Skin epidermis (tissue), 12 donors: ENCODE measurements at regions not wholly inside any gene's neighbourhood (a gene's known extent, or its start where the extent isn't known, plus 50 kb on each side); places are given as distances from the start of the nearest gene placed in this dataset.
A peak's percentile ranks its signal among the peaks of the same experiment; 100 is the strongest.
"Not testable (repeated sequence)": the region's sequence is repeated elsewhere in the genome, so short reads cannot be mapped to it uniquely, and the experiment has no call there.

Experiments
- H3K27ac ChIP-seq, 21 experiments: fragments of 200-600 bp; sonication (generic) in 11 of 21; one replicate each; pipeline ENCODE4 v1.5.0; 2020; ENCODE audit warnings: mild to moderate bottlenecking in 3 of 21, inconsistent platforms in 2 of 21, moderate library complexity in 2 of 21
- H3K4me3 ChIP-seq, 7 experiments: fragments of 200-600 bp; sonication (generic) in 2 of 7; one replicate each; pipeline ENCODE4 v1.5.0; 2020; ENCODE audit warnings: inconsistent platforms in 2 of 7, mild to moderate bottlenecking in 2 of 7, moderate library complexity in 1 of 7

DNA sequence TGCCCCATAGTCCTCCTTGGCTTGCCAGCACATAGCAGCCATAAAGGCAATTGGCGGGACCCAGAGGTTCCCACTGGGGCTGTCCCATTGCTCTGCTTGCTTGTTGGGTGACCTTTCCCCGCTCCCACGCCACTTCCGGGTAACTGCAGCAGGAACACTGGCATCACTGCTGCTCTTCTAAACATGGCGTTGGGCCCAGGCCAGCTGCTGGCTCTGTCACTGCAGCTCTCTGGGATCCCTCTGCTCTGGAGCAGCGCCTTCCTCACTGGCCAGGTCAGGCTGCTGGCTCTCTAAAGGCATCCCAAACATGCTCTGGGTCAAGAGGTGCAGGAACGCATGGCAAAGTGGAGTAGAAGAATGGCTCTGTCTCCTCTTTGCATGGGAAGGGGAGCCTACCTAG lies 92.9 kb downstream of the DRD1 start:
- no peak overlapping the region for H3K27ac ChIP-seq
- no peak overlapping the region for H3K4me3 ChIP-seq

DNA sequence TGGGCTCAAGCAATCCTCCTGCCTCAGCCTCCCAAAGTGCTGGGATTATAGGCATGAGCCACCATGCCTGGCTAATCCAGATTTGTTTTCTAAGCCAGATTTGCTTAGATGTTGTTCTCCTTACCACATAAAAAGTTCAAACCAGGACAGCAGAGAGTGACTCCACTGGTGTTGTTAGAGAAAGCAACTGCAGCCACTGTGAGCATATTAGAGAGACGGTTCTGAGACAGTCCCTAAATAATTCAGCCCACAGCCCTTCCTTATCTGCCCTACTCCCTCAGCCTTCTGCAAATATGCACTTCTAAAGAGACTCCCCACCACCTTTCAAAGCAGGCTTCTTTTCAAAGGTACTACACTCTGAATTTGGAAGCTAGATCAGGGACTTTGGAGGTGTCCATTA lies 96.1 kb downstream of the DRD1 start:
- H3K4me3 ChIP-seq, result no peak overlapping the region
- H3K27ac ChIP-seq, result no peak overlapping the region

DNA sequence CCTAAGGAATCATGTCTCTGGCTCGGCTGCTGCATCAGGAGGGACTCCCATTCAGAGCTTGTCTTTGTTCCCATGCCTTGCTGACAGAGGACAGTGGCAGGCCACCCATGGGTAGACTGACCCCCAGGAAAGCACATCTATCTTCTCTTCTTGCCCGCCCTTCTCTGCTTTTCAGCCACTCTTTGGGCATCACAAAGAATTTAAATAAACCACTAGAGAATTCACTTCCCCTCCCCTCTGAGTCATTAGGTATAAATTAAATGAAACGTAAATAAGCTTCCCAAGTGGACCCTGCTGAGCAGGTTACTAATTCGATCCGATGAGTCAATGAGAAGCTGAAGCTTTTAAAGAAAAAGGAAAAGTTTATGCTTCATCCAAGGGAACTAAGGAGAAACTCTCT lies 97.0 kb downstream of the DRD1 start:
- Histone ChIP-seq H3K27ac (no peak overlapping the region), H3K4me3 (no peak overlapping the region)

GRCh38 chr5:175344331-175345195 lies 99.4 kb downstream of the DRD1 start:
- H3K27ac ChIP-seq, result peak overlapping the region in 1 of 21 experiments; percentile 52
- no peak overlapping the region for H3K4me3 ChIP-seq

GRCh38 chr5:175343308-175343707 lies 100.7 kb downstream of the DRD1 start:
- Histone ChIP-seq H3K27ac (no peak overlapping the region), H3K4me3 (no peak overlapping the region)

GRCh38 chr5:175340180-175340579 lies 103.8 kb downstream of the DRD1 start:
- Histone ChIP-seq H3K27ac (no peak overlapping the region), H3K4me3 (no peak overlapping the region)

DNA sequence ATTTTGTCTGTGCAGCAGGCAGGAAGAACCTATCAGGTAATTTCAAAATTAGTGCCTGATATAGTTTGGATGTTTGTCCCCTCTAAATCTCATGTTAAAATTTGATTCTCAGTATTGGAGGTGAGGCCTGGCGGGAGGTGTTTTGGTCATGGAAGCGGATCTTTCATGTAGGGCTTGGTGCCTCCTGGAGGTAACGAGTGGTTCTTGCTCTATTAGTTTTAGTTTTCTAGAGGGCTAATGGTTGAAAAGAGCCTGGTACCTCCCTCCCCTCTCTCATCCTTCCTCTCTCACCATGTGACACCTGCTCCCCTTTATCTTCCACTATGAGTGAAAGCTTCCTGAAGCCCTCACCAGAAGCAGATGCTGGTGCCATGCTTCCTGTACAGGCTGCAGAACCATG lies 106.3 kb downstream of the DRD1 start:
- no peak overlapping the region for H3K27ac ChIP-seq
- no peak overlapping the region for H3K4me3 ChIP-seq

DNA sequence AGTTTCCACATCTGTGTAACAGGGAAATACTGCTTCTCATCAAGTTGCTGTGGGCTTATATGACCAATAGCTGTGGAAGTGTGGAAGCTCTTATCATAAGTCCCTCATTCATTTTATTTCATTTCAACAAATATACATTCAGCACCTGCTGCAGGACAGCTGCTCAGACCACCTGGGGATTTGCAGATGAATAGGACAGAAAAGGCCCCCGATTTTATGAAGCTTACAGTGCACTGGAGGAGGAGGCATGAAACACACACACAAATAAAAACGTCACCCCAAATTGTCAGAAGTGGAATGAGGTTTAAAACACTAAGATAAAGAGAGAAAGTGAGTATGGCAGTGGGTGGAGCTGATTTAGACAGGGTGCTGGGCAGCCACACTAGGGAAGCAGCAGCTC lies 107.2 kb downstream of the DRD1 start:
- Histone ChIP-seq H3K4me3 (no peak overlapping the region), H3K27ac (no peak overlapping the region)

DNA sequence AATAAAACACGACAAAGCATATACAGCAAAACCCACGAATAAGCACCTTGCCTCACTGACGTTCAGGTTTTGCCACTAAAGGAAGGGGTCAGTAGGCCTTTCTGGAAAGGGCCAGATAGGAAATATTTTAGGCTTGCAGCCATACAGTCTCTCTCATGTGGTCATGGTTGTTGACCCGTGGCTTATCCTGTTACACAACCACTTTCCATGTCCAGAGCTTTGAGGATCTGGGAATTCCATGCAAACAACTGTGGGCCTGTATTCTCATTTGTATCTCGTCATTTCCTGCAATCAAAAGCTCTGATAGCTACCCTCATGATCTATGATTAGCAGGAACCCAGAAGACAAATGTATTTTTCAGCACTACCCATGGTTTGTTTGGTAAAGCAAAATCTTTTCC lies 108.3 kb downstream of the DRD1 start:
- no peak overlapping the region for H3K4me3 ChIP-seq
- H3K27ac ChIP-seq, result no peak overlapping the region

- not testable (repeated sequence) for H3K27ac ChIP-seq, H3K4me3 ChIP-seq
Observed at GRCh38 chr5:175331173-175332036, 112.6 kb downstream of the DRD1 start.

GRCh38 chr5:175329976-175330375 lies 114.0 kb downstream of the DRD1 start:
- H3K4me3 ChIP-seq, result no peak overlapping the region
- no peak overlapping the region for H3K27ac ChIP-seq

DNA sequence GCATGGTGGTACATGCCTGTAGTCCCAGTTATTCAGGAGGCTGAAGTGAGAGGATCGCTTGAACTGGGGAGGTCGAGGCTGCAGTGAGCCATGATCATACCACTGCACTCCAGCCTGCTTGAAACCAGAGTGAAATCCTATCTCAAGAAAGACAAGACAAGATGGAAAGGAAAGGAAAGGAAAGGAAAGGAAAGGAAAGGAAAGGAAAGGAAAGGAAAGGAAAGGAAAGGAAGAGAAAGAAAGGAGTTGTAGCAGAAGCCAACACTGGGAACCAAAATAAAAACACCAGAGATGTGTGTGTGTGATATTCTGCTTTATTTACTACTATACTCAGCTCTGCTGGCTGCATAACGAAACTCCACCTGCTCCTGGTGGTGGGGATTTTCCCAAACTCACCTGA lies 115.3 kb downstream of the DRD1 start:
- Histone ChIP-seq H3K27ac (no peak overlapping the region), H3K4me3 (no peak overlapping the region)

DNA sequence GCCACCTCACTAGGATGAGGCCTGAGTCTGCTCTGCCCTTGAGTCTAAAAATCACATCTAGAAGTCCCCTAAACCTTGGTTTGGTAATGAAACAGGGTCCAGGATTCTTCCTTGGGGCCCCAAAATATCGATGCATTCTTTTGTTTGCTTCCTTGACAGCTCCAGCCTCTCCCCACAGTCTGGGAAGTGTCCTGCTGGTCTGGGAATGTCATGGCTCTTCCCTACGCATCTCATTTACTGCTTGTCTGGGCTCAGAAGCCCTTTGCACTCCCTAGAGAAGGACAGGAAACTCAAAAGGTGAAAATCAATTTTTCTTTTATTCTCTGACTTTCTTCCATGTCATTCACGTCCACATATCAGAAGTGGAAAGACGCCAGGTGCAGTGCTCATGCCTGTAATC lies 115.8 kb downstream of the DRD1 start:
- Histone ChIP-seq H3K4me3 (no peak overlapping the region), H3K27ac (no peak overlapping the region)

DNA sequence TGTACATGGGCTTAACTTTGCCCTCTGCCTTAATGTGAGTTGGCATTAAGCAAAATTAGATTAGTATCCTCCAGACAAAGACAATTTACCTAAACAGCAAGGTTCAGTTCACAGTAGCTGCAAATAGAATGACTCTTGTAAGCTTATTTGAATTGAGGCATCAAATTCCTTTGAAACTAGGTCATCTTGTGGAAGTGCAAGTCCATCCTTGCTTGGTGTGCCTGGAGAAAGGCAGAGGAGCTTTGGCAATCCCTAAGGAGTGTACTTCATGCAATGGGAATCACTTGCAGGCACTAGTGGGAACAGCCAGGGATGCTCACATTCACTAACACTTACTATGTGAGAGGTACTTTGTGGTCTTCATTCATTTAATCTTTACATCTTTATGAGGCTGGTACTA lies 118.3 kb downstream of the DRD1 start:
- H3K27ac ChIP-seq, result no peak overlapping the region
- H3K4me3 ChIP-seq, result no peak overlapping the region

DNA sequence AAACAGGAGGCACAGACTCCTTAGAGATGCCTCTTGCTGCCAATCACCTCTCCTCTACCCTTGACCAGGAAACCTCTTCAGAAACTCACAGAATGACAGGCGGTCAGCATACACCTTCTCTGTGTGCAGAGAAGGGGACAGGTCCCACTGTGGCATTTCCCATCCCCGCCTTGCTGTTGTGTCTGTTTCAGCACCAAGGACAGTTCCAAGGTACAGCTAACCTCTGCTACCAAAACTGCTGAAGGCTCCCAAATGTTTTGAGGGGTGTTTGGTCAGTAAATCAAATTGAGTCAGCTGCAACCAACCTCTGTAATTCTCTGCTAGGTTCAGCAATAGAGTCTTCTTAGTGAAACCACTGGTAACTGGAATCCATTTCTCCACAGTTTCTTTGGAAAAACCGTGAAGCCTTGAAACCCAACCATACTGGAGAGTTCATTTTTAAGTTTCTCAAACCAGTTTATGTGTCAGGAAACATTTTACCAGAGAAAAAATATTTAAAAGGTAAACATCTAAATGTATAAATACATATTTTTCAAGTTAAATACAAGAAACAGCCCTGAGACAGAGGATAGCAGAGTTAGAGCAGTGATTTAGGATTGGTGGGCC lies 122.0 kb downstream of the DRD1 start:
- Histone ChIP-seq H3K4me3 (no peak overlapping the region), H3K27ac (no peak overlapping the region)

DNA sequence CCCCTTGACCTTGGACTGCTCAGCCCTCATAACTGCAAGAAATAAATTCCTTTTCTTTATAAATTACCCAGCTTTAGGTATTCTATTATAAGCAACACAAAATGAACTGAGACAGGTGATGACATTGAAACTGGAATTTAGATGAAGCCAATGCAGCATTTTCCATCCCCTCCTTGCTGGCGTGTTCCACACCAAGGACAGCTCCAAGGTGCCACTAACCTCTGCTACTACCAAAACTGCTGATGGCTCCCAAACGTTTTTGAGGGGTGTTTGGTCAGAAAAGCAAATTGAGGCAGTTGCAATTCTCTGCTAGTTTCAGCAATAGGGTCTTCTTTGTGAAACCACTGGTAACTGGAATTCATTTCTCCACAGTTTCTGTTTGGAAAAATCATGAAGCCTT lies 124.8 kb downstream of the DRD1 start:
- Histone ChIP-seq H3K27ac (no peak overlapping the region), H3K4me3 (no peak overlapping the region)

DNA sequence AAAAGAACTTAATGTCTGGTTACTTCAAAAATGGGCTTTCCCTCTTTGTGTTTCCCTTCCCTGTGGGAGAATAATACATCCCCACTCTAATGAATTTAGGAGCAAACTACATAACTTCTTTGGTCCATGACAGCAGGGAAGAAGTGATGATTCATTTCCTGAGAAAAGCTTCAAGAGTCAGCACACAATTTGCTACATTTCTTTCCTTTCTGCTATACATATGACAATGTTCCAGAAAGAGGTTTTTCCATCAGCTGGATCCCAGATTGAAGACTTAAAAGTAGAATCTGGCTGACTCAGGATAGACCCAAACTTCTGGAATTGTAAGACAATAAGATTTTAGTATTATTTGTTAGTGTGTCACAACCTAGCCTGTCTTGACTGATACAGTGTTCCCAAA lies 126.1 kb downstream of the DRD1 start:
- no peak overlapping the region for H3K4me3 ChIP-seq
- H3K27ac ChIP-seq, result no peak overlapping the region

DNA sequence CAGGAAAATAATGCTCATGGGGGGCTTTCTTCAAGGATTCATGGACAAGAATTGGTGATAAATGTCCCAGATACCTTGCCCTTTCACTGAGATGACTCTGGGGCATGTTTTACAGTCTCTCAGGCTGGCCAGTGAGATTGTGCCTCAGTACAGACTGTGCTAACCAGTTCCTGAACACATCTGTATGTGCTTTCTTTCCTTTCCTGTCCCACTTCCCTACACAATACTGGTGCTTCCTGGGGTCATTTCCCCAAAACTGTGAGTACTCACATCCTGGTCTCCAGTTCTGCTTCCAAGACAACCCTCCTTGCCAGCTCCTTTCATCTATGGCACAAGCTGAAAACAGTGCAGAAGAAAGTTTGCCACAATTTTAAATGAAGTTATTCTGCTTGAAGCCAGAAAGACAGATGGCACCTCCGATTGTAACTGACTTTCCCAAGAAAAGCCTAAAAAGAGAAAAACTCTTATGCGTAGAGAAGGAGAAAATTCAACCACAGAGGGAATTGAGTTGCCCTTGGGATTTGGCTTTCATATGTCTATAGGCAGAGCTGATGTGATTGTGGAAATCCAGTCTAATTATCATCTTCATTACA lies 134.7 kb downstream of the DRD1 start:
- Histone ChIP-seq H3K4me3 (no peak overlapping the region), H3K27ac (no peak overlapping the region)

DNA sequence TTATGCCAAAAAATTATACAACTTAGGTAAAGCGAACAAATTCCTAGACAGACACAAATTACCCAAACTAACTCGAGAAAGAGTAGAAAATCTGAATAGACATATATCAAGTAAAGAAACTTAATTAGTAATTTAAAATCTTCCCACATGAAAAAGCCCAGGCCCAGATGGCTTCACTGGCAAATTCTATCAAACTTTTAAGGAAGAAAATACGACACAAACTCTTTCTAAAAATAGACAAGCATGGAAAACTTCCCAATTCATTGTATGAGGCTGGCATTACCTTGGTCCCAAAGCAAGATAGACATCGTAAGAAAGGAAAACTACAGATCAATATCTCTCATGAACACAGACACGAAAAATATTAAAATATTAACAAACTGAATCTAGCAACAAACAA lies 135.3 kb downstream of the DRD1 start:
- Histone ChIP-seq H3K4me3 (no peak overlapping the region), H3K27ac (no peak overlapping the region)

DNA sequence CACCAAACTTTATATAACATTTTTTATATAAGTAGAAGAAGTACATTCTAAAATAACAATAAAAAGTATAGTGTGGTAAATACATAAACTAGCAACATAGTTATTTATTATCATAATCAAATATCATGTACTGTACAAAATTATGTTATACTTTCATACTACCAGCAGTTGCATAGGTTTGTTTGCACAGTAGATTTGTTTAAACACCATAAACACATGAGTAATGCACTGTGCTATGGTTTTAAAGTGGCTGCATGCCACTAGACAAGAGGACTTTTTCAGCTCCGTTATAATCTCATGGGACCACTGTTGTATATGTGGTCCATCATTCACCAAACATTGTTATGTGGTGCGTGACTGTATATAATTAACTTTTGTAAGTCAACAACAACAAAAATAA lies 137.6 kb downstream of the DRD1 start:
- H3K27ac ChIP-seq, result no peak overlapping the region
- no peak overlapping the region for H3K4me3 ChIP-seq
